A549 (cell line): ENCODE measurements at regions not wholly inside any gene's neighbourhood (a gene's known extent, or its start where the extent isn't known, plus 50 kb on each side); places are given as distances from the start of the nearest gene placed in this dataset.

Source experiments
- CBX2 ChIP-seq: fragments of 200-600 bp; sonication (generic); IDR thresholded peaks from 2 replicates; pipeline ENCODE4 v1.6.1; 2016; ENCODE audit warnings: low read depth, mild to moderate bottlenecking, borderline replicate concordance
- HOXA7 ChIP-seq: fragments of 250-450 bp; sonication (Bioruptor Pico); IDR thresholded peaks from 2 replicates; pipeline ENCODE4 v1.5.0; 2020; ENCODE audit warnings: mild to moderate bottlenecking, moderate library complexity
- PHF8 ChIP-seq: fragments of 200-600 bp; sonication (generic); IDR thresholded peaks from 2 replicates; pipeline ENCODE4 v1.6.1; 2016; ENCODE audit warnings: low read depth, mild to moderate bottlenecking, antibody characterized with exemption, moderate library complexity, borderline replicate concordance
- RAD21 ChIP-seq, 2 experiments: fragments of >200 bp in 1 of 2; sonication (Bioruptor Twin) in 1 of 2; formaldehyde crosslinking in 1 of 2; IDR thresholded peaks in 1 of 2; conservative IDR thresholded peaks in 1 of 2; 2 replicates in 1 of 2; 3 replicates in 1 of 2; pipeline ENCODE4 v1.6.1; 2012 to 2018; ENCODE audit warnings: inconsistent platforms in 1 of 2
- SREBF2 ChIP-seq: fragments of 450-650 bp; IDR thresholded peaks from 2 replicates; pipeline ENCODE4 v1.6.1; 2014; ENCODE audit warnings: mild to moderate bottlenecking, moderate library complexity
- TF ChIP-seq, protein P1 (sequence below): fragments of >200 bp; sonication (Bioruptor Twin); formaldehyde crosslinking; IDR thresholded peaks from 3 replicates; pipeline ENCODE4 v1.5.1; 2016
- TF ChIP-seq, protein P2 (sequence below): fragments of 250-450 bp; sonication (Bioruptor Pico); IDR thresholded peaks from 2 replicates; pipeline ENCODE4 v1.5.0; 2021; ENCODE audit warnings: mild to moderate bottlenecking, moderate library complexity, borderline replicate concordance

DNA sequence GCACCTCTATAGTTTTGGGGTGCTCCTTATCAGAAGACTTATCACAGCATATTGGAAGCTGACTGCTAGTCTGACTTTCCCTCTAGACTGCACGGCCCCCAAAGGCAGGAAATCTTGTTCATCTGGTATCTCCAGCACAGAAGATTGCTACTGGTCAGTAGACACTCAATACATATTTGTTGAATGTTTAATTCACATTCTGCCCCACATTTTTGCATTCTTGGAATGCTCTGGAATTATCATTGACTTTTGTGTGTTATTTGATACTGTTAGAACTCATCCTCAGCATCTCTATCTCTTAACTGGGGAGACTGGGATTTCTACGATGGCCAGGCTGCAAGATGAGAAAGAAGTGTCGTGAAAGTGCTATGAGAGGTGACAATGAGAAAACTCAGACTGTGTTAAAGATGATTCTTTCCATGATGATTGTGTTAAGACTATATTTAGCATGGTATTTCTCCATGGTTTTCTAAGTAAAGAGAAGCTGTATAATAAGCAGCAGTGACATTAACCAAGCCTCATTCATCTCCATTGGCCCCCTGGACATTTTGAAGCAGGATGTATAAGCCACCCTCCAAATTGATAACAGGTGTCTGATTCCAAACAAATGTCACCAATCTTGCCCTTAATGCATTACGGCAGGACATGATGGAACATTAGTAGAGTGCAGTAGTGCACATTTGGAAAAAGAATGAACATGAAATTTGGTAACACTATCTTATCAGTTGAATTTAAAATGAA, 440.9 kb downstream of the RFC3 start:
- TF ChIP-seq CBX2 (no peak), PHF8 (no peak), HOXA7 (CRISPR knock-in tag) (no peak), SREBF2 (no peak), RAD21 (conservative IDR thresholded peaks at IDR 0.05 in 1 of 2, IDR thresholded peaks at IDR 0.05 in 1 of 2) (no peak)
- TF ChIP-seq, protein P1, sequence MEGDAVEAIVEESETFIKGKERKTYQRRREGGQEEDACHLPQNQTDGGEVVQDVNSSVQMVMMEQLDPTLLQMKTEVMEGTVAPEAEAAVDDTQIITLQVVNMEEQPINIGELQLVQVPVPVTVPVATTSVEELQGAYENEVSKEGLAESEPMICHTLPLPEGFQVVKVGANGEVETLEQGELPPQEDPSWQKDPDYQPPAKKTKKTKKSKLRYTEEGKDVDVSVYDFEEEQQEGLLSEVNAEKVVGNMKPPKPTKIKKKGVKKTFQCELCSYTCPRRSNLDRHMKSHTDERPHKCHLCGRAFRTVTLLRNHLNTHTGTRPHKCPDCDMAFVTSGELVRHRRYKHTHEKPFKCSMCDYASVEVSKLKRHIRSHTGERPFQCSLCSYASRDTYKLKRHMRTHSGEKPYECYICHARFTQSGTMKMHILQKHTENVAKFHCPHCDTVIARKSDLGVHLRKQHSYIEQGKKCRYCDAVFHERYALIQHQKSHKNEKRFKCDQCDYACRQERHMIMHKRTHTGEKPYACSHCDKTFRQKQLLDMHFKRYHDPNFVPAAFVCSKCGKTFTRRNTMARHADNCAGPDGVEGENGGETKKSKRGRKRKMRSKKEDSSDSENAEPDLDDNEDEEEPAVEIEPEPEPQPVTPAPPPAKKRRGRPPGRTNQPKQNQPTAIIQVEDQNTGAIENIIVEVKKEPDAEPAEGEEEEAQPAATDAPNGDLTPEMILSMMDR = no peak
- TF ChIP-seq, protein P2, sequence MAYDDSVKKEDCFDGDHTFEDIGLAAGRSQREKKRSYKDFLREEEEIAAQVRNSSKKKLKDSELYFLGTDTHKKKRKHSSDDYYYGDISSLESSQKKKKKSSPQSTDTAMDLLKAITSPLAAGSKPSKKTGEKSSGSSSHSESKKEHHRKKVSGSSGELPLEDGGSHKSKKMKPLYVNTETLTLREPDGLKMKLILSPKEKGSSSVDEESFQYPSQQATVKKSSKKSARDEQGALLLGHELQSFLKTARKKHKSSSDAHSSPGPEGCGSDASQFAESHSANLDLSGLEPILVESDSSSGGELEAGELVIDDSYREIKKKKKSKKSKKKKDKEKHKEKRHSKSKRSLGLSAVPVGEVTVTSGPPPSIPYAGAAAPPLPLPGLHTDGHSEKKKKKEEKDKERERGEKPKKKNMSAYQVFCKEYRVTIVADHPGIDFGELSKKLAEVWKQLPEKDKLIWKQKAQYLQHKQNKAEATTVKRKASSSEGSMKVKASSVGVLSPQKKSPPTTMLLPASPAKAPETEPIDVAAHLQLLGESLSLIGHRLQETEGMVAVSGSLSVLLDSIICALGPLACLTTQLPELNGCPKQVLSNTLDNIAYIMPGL (CRISPR knock-in tag) = no peak
